A549 (cell line): ENCODE measurements at regions not wholly inside any gene's neighbourhood (a gene's known extent, or its start where the extent isn't known, plus 50 kb on each side); places are given as distances from the start of the nearest gene placed in this dataset.

Source experiments
- ATAC-seq, 2 experiments: fragments of 200-7000 bp in 1 of 2; fragments of >200 bp in 1 of 2; cut with Nextera tagmentation in 1 of 2; cut with Tn5 transposase in 1 of 2; 3 replicates each; pipeline versions ENCODE4 v1.8.0 to v1.9.1; 2018 to 2020; ENCODE audit warnings: mild to moderate bottlenecking in 1 of 2, moderate library complexity in 1 of 2
- CTCF ChIA-PET: fragments of 300-600 bp; sonication (Branson Sonifier 250); formaldehyde crosslinking; extraction: SDS; loops from one replicate; lab custom pipeline; 2021; ENCODE audit warnings: antibody characterized with exemption, inconsistent platforms; lab: Yijun Ruan, JAX
- POLR2A ChIA-PET: fragments of 350-600 bp; formaldehyde crosslinking; extraction: SDS; loops from one replicate; lab custom pipeline; 2021; ENCODE audit warnings: antibody characterized with exemption, inconsistent platforms; lab: Yijun Ruan, JAX
- DNase-seq, 2 experiments: peaks; one replicate each; pipeline versions ENCODE4 v3.0.0 to v3.0.0-alpha.2; 2011 to 2016; ENCODE audit warnings: low read depth in 1 of 2, low spot score in 1 of 2
- FAIRE-seq: peaks from 2 replicates; lab custom pipeline; 2011; peaks lifted over from hg19 to GRCh38; lab: Jason Lieb, UNC
- H3K27ac ChIP-seq, 2 experiments: fragments of >200 bp; sonication (Bioruptor Twin); formaldehyde crosslinking; 3 replicates each; pipeline ENCODE4 v1.5.1; 2016 to 2017
- H3K4me1 ChIP-seq: fragments of >200 bp; sonication (Bioruptor Twin); formaldehyde crosslinking; 3 replicates; pipeline ENCODE4 v1.6.1; 2016
- H3K4me2 ChIP-seq: fragments of >200 bp; sonication (Bioruptor Twin); formaldehyde crosslinking; 3 replicates; pipeline ENCODE4 v1.6.1; 2016
- H3K4me3 ChIP-seq: fragments of >200 bp; sonication (Bioruptor Twin); formaldehyde crosslinking; 3 replicates; pipeline ENCODE4 v1.5.1; 2016
- H3K9me3 ChIP-seq: fragments of >200 bp; sonication (Bioruptor Twin); formaldehyde crosslinking; 3 replicates; pipeline ENCODE4 v1.6.1; 2016
- ATOH8 ChIP-seq: fragments of 250-450 bp; sonication (Bioruptor Pico); IDR thresholded peaks from 2 replicates; pipeline ENCODE4 v1.5.0; 2020; ENCODE audit warnings: low read depth, mild to moderate bottlenecking, moderate library complexity
- BHLHE40 ChIP-seq: IDR thresholded peaks from 2 replicates; pipeline ENCODE4 v1.6.1; 2012; ENCODE audit warnings: low read depth, low read length, inconsistent platforms
- CHD4 ChIP-seq: fragments of 200-600 bp; sonication (generic); IDR thresholded peaks from 2 replicates; pipeline ENCODE4 v1.6.1; 2016; ENCODE audit warnings: antibody characterized with exemption, mild to moderate bottlenecking, borderline replicate concordance
- CTCF ChIP-seq: fragments of >200 bp; sonication (Bioruptor Twin); formaldehyde crosslinking; IDR thresholded peaks from 3 replicates; pipeline ENCODE4 v1.5.1; 2016
- EHF ChIP-seq: fragments of 250-450 bp; sonication (Bioruptor Pico); IDR thresholded peaks from 2 replicates; pipeline ENCODE4 v1.5.0; 2020; ENCODE audit warnings: mild to moderate bottlenecking
- EHMT2 ChIP-seq: fragments of 200-600 bp; sonication (generic); IDR thresholded peaks from 2 replicates; pipeline ENCODE4 v1.6.1; 2016; ENCODE audit warnings: antibody characterized with exemption, low read depth, mild to moderate bottlenecking, moderate library complexity
- EP300 ChIP-seq, 2 experiments: fragments of >200 bp; sonication (Bioruptor Twin); formaldehyde crosslinking; IDR thresholded peaks; 2 replicates in 1 of 2; 3 replicates in 1 of 2; pipeline ENCODE4 v1.6.1; 2016 to 2017
- ESRRA ChIP-seq: fragments of 150-350 bp; IDR thresholded peaks from 2 replicates; pipeline ENCODE4 v1.6.1; 2014; ENCODE audit warnings: mild to moderate bottlenecking, low read length, borderline replicate concordance
- FOXS1 ChIP-seq: fragments of 250-450 bp; sonication (Bioruptor Pico); IDR thresholded peaks from 2 replicates; pipeline ENCODE4 v1.5.0; 2020; ENCODE audit warnings: mild to moderate bottlenecking, moderate library complexity
- GATA3 ChIP-seq: IDR thresholded peaks from 2 replicates; pipeline ENCODE4 v1.6.1; 2012; ENCODE audit warnings: borderline replicate concordance
- HOXB5 ChIP-seq: fragments of 250-450 bp; sonication (Bioruptor Pico); IDR thresholded peaks from 2 replicates; pipeline ENCODE4 v1.5.0; 2020; ENCODE audit warnings: mild to moderate bottlenecking, moderate library complexity
- PHF8 ChIP-seq: fragments of 200-600 bp; sonication (generic); IDR thresholded peaks from 2 replicates; pipeline ENCODE4 v1.6.1; 2016; ENCODE audit warnings: low read depth, mild to moderate bottlenecking, antibody characterized with exemption, moderate library complexity, borderline replicate concordance
- RARB ChIP-seq: fragments of 250-450 bp; sonication (Bioruptor Pico); IDR thresholded peaks from 2 replicates; pipeline ENCODE4 v1.8.0; 2021; ENCODE audit warnings: mild to moderate bottlenecking, moderate library complexity
- RNF2 ChIP-seq: fragments of 200-600 bp; sonication (generic); IDR thresholded peaks from 2 replicates; pipeline ENCODE4 v1.6.1; 2016; ENCODE audit warnings: low read depth, mild to moderate bottlenecking, antibody characterized with exemption, moderate library complexity, borderline replicate concordance
- SMC3 ChIP-seq: fragments of >200 bp; sonication (Bioruptor Twin); formaldehyde crosslinking; IDR thresholded peaks from 3 replicates; pipeline ENCODE4 v1.6.1; 2018; ENCODE audit warnings: inconsistent platforms
- SREBF2 ChIP-seq: fragments of 450-650 bp; IDR thresholded peaks from 2 replicates; pipeline ENCODE4 v1.6.1; 2014; ENCODE audit warnings: mild to moderate bottlenecking, moderate library complexity
- TP53 ChIP-seq: fragments of 250-450 bp; sonication (Bioruptor Pico); IDR thresholded peaks from 2 replicates; pipeline ENCODE4 v1.5.0; 2021; ENCODE audit warnings: mild to moderate bottlenecking, moderate library complexity
- ZNF302 ChIP-seq: fragments of 250-450 bp; sonication (Bioruptor Pico); IDR thresholded peaks from 2 replicates; pipeline ENCODE4 v1.9.0; 2021; ENCODE audit warnings: inconsistent platforms, mild to moderate bottlenecking, moderate library complexity
- ZSCAN20 ChIP-seq: fragments of 250-450 bp; sonication (Bioruptor Pico); IDR thresholded peaks from 2 replicates; pipeline ENCODE4 v1.8.0; 2022; ENCODE audit warnings: mild to moderate bottlenecking, moderate library complexity
- WGBS: methylation state at CpG from one replicate; pipeline ENCODE4 v1.1.6; 2017; ENCODE audit errors: missing lambda C conversion rate; 5-methylcytosine and 5-hydroxymethylcytosine counted together
- TF ChIP-seq, protein P1 (sequence below): fragments of 150-350 bp; IDR thresholded peaks from 2 replicates; pipeline ENCODE4 v1.6.1; 2014; ENCODE audit warnings: low read depth, mild to moderate bottlenecking, low read length
- TF ChIP-seq, protein P2 (sequence below): fragments of >200 bp; sonication (Bioruptor Twin); formaldehyde crosslinking; IDR thresholded peaks from 3 replicates; pipeline ENCODE4 v1.6.1; 2016
- TF ChIP-seq, protein P3 (sequence below): IDR thresholded peaks from 2 replicates; pipeline ENCODE4 v1.6.1; 2012; ENCODE audit warnings: low read depth, borderline replicate concordance

- POLR2A ChIA-PET: no interaction called here
- TF ChIP-seq RNF2 (no peak), ESRRA (no peak), PHF8 (no peak), BHLHE40 (no peak), GATA3 (no peak), EHF (no peak), ATOH8 (CRISPR knock-in tag) (no peak), CHD4 (no peak), RARB (no peak), SREBF2 (no peak), ZSCAN20 (CRISPR knock-in tag) (no peak), TP53 (CRISPR knock-in tag) (no peak), HOXB5 (CRISPR knock-in tag) (no peak), CTCF (no peak), EP300 (IDR thresholded peaks at IDR 0.05) (no peak), EHMT2 (no peak), SMC3 (no peak)
- TF ChIP-seq, protein P1, sequence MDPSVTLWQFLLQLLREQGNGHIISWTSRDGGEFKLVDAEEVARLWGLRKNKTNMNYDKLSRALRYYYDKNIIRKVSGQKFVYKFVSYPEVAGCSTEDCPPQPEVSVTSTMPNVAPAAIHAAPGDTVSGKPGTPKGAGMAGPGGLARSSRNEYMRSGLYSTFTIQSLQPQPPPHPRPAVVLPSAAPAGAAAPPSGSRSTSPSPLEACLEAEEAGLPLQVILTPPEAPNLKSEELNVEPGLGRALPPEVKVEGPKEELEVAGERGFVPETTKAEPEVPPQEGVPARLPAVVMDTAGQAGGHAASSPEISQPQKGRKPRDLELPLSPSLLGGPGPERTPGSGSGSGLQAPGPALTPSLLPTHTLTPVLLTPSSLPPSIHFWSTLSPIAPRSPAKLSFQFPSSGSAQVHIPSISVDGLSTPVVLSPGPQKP: no peak
- TF ChIP-seq, protein P2, sequence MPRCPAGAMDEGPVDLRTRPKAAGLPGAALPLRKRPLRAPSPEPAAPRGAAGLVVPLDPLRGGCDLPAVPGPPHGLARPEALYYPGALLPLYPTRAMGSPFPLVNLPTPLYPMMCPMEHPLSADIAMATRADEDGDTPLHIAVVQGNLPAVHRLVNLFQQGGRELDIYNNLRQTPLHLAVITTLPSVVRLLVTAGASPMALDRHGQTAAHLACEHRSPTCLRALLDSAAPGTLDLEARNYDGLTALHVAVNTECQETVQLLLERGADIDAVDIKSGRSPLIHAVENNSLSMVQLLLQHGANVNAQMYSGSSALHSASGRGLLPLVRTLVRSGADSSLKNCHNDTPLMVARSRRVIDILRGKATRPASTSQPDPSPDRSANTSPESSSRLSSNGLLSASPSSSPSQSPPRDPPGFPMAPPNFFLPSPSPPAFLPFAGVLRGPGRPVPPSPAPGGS: no peak
- TF ChIP-seq, protein P3, sequence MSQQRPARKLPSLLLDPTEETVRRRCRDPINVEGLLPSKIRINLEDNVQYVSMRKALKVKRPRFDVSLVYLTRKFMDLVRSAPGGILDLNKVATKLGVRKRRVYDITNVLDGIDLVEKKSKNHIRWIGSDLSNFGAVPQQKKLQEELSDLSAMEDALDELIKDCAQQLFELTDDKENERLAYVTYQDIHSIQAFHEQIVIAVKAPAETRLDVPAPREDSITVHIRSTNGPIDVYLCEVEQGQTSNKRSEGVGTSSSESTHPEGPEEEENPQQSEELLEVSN: no peak
These were observed 867.1 kb downstream of the IGSF11 start for GRCh38 chr3:118167571-118167970.

GRCh38 chr3:118168175-118168574 is 866.5 kb downstream of the IGSF11 start:
- Histone ChIP-seq H3K9me3 (no peaks in the 10 kb centered on the region), H3K27ac (no peak overlapping the region), H3K4me2 (no peak overlapping the region)
- DNase-seq (no peak), ATAC-seq (no peak), FAIRE-seq (no peak)
- ChIA-PET CTCF (no interaction called here), POLR2A (no interaction called here)
- WGBS: 34% methylated on average over 4 of the region's 4 CpGs
- TF ChIP-seq ZSCAN20 (CRISPR knock-in tag) (no peak), PHF8 (no peak), ZNF302 (CRISPR knock-in tag) (no peak), BHLHE40 (no peak), EHF (no peak), ATOH8 (CRISPR knock-in tag) (no peak), FOXS1 (no peak)
- TF ChIP-seq, protein P2: no peak
- TF ChIP-seq, protein P1: no peak
- TF ChIP-seq, all 56 proteins: peak for 0
- no peaks in the 10 kb centered on the region for H3K4me1 ChIP-seq
- no peak overlapping the region for H3K4me3 ChIP-seq

More at GRCh38 chr3:118167571-118167970, 867.1 kb downstream of the IGSF11 start:
- Histone ChIP-seq H3K9me3 (no peaks in the 10 kb centered on the region), H3K4me2 (no peak overlapping the region), H3K4me1 (no peaks in the 10 kb centered on the region), H3K4me3 (no peak overlapping the region), H3K27ac (no peak overlapping the region)
- ATAC-seq: no peak
- FAIRE-seq: no peak
- WGBS: 48% methylated on average over 2 of the region's 2 CpGs
- no peak for DNase-seq
- CTCF ChIA-PET: no interaction called here
